HEK293 (cell line): ENCODE measurements at regions not wholly inside any gene's neighbourhood (a gene's known extent, or its start where the extent isn't known, plus 50 kb on each side); places are given as distances from the start of the nearest gene placed in this dataset.

Experiments used
- SETDB1 ChIP-seq: IDR thresholded peaks from one replicate; pipeline ENCODE4 v1.6.1; 2017; ENCODE audit warnings: mild to moderate bottlenecking, low read length, moderate library complexity, mixed read lengths; ENCODE audit not compliant: insufficient read length
- TF ChIP-seq, protein P1 (sequence below): fragments of 450-650 bp; formaldehyde crosslinking; optimal IDR thresholded peaks from 2 replicates; pipeline ENCODE3; 2016; ENCODE audit warnings: missing biosample characterization, mild to moderate bottlenecking, missing genetic modification characterization

DNA sequence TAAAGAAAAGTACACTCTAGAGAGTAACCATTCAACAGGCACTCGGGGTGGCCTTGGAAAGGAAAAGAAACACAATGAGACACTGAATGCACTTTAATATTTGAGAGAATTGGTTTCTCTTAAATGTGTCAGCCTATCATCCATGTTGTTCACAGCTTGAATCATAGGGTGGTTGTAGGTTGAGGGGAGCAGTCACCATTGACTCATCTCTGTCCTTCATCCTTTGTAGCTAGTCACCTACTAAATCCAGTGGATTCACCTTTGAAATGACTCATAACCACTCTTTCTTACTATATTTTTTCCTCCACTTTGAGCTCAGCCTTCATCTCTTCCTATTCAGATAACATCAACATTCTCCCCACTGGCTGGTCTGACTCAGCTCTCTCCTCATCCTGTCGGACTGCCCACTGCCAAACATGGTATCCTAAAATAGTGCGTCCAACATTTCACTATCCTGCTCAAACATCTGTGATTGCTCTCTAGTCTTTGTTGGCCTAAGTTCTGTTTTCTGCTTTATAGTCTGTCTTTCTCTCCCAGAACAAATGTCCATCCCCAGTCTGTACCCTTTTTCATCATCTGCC is 182.7 kb upstream of the GADL1 start:
- TF ChIP-seq SETDB1, result no peak
- TF ChIP-seq, protein P1, sequence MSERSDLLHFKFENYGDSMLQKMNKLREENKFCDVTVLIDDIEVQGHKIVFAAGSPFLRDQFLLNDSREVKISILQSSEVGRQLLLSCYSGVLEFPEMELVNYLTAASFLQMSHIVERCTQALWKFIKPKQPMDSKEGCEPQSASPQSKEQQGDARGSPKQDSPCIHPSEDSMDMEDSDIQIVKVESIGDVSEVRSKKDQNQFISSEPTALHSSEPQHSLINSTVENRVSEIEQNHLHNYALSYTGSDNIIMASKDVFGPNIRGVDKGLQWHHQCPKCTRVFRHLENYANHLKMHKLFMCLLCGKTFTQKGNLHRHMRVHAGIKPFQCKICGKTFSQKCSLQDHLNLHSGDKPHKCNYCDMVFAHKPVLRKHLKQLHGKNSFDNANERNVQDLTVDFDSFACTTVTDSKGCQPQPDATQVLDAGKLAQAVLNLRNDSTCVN (tag by site-specific recombination), result no peak
